ENCODE measurements at regions not wholly inside any gene's neighbourhood (a gene's known extent, or its start where the extent isn't known, plus 50 kb on each side); places are given as distances from the start of the nearest gene placed in this dataset.

DNA sequence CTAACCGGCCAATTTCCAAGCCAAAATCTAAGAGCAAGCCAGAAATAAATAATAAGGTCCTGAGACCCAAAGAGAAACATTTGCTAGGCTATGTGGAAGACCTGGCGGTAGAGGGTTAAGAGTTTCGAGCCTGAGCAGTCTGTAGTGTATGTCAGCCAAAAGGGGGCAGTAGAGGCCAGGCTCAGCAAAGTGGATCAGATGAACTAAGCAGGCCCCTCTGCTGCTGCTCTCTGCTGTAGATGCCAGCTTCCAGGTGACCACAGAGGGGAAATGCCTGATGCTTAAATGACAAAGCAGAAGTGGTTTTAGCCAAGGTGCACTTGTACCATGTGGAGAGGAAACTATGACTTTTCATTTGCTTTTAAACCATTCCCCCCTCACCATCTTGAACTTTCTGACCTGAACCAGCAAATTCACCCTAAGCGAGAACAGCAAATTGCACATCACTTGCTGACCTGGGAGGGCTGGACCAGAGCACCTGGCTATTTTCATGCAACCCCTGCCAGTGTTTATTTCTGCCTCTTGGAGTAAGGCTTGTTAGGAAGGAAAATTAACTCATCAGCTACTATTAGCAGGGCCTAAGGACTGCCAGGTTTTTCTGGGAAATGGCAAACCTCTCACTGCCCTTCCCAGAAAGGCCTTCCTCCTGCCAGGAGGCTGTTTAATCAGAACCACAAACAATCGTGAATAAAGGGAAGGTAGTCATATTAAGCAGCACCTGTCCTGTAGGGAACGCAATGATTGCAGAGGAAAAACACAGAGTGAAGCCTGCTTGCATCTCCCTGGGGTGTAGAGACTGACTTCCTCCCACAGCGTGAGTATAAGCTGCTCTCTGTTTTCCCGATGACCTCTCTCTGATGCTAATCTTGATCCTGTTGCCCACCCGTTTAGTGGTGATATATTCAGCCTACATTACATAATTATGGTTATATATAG, 818.2 kb downstream of the TLR4 start:
- TF ChIP-seq EP300 (IDR thresholded peaks at IDR 0.05): no peak
- TF ChIP-seq, protein P1, sequence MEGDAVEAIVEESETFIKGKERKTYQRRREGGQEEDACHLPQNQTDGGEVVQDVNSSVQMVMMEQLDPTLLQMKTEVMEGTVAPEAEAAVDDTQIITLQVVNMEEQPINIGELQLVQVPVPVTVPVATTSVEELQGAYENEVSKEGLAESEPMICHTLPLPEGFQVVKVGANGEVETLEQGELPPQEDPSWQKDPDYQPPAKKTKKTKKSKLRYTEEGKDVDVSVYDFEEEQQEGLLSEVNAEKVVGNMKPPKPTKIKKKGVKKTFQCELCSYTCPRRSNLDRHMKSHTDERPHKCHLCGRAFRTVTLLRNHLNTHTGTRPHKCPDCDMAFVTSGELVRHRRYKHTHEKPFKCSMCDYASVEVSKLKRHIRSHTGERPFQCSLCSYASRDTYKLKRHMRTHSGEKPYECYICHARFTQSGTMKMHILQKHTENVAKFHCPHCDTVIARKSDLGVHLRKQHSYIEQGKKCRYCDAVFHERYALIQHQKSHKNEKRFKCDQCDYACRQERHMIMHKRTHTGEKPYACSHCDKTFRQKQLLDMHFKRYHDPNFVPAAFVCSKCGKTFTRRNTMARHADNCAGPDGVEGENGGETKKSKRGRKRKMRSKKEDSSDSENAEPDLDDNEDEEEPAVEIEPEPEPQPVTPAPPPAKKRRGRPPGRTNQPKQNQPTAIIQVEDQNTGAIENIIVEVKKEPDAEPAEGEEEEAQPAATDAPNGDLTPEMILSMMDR (IDR thresholded peaks at IDR 0.05): peak in 2 of 4 experiments; percentile 24 to 30
